ENCODE measurements at regions not wholly inside any gene's neighbourhood (a gene's known extent, or its start where the extent isn't known, plus 50 kb on each side); places are given as distances from the start of the nearest gene placed in this dataset.
"Not testable (repeated sequence)": the region's sequence is repeated elsewhere in the genome, so short reads cannot be mapped to it uniquely, and the experiment has no call there.

DNA sequence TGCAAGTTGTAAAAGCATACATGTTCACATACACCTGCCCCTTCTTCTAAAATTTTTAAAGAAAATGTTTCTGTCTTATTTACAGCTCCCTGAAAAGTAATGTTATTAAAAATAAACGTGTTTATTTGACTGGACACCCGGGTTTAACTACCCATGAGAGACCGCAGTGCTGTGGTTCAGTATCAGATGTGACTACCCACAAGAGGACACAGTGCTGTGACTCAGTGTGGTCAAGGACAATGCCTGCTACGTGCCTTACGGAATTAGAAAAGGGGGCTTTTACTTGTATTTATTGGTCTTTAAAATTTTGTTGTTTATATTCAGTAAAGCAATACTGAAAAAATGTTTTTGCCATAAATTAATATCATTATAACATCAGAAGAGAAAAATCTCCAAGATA is 641.4 kb downstream of the TRIML1 start:
- Histone ChIP-seq H3K4me1 (ENCODE audit: control insufficient read depth in 1 of 2, insufficient read depth in 1 of 2, low read depth in 1 of 2, low read length in 1 of 2) (no peaks in the 10 kb centered on the region), H3K4me3 (ENCODE audit: low read depth in 1 of 2, low read length in 1 of 2) (no peak overlapping the region), H3K36me3 (no peaks in the 10 kb centered on the region), H3K27ac (no peak overlapping the region), H3K9me3 (no peaks in the 10 kb centered on the region), H3K27me3 (no peaks in the 10 kb centered on the region)
- TF ChIP-seq, protein P1, sequence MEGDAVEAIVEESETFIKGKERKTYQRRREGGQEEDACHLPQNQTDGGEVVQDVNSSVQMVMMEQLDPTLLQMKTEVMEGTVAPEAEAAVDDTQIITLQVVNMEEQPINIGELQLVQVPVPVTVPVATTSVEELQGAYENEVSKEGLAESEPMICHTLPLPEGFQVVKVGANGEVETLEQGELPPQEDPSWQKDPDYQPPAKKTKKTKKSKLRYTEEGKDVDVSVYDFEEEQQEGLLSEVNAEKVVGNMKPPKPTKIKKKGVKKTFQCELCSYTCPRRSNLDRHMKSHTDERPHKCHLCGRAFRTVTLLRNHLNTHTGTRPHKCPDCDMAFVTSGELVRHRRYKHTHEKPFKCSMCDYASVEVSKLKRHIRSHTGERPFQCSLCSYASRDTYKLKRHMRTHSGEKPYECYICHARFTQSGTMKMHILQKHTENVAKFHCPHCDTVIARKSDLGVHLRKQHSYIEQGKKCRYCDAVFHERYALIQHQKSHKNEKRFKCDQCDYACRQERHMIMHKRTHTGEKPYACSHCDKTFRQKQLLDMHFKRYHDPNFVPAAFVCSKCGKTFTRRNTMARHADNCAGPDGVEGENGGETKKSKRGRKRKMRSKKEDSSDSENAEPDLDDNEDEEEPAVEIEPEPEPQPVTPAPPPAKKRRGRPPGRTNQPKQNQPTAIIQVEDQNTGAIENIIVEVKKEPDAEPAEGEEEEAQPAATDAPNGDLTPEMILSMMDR (IDR thresholded peaks at IDR 0.05): no peak

DNA sequence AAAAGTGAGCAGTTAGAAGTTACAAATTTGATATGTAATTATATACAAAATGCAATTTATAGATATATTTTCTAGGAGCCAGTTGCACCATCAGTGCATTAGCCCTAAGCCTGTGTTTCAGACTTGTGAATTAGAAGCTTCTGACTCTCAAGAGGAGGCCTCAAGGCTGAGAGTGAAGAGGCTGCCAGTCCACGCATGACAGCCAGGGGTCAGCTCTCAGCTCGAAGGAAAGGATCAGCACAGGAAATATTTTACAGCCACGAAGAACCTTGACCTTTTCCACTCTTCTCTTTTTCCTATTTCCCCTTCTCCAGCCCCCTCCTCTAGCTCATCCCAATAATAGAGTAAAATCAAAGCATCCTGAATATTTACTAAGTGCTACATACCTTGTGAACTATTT is 642.4 kb downstream of the TRIML1 start:
- H3K4me3 ChIP-seq (ENCODE audit: low read depth in 1 of 2, low read length in 1 of 2): no peak overlapping the region
- H3K4me1 ChIP-seq (ENCODE audit: control insufficient read depth in 1 of 2, insufficient read depth in 1 of 2, low read depth in 1 of 2, low read length in 1 of 2): no peaks in the 10 kb centered on the region
- H3K9me3 ChIP-seq: no peaks in the 10 kb centered on the region
- TF ChIP-seq, protein P1 (IDR thresholded peaks at IDR 0.05): no peak
- H3K27ac ChIP-seq: no peak overlapping the region
- no peaks in the 10 kb centered on the region for H3K27me3 ChIP-seq
- H3K36me3 ChIP-seq: no peaks in the 10 kb centered on the region

DNA sequence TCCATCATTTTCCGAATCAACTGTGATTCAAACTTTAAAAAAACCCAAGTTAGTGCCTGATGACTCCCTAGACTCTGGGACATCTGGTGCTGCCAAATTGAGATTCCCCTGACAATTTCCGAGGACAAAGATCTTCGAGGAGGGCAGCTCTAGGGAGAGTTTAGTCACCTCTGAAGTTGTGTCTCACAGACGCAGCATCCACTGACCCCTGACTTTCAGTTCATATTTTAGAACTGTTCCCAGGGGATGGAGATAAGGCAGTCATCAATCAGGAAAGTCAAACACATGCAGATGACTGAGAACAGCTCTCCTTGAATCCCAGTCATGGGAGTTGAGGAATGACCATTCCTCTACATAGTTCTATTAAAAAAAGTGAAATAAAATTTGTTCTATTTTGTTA is 643.9 kb downstream of the TRIML1 start:
- H3K4me1 ChIP-seq (ENCODE audit: control insufficient read depth in 1 of 2, insufficient read depth in 1 of 2, low read depth in 1 of 2, low read length in 1 of 2): no peaks in the 10 kb centered on the region
- H3K36me3 ChIP-seq: no peaks in the 10 kb centered on the region
- H3K27ac ChIP-seq: no peak overlapping the region
- TF ChIP-seq, protein P1 (IDR thresholded peaks at IDR 0.05): no peak
- no peaks in the 10 kb centered on the region for H3K27me3 ChIP-seq
- no peak overlapping the region for H3K4me3 ChIP-seq (ENCODE audit: low read depth in 1 of 2, low read length in 1 of 2)
- H3K9me3 ChIP-seq: no peaks in the 10 kb centered on the region

DNA sequence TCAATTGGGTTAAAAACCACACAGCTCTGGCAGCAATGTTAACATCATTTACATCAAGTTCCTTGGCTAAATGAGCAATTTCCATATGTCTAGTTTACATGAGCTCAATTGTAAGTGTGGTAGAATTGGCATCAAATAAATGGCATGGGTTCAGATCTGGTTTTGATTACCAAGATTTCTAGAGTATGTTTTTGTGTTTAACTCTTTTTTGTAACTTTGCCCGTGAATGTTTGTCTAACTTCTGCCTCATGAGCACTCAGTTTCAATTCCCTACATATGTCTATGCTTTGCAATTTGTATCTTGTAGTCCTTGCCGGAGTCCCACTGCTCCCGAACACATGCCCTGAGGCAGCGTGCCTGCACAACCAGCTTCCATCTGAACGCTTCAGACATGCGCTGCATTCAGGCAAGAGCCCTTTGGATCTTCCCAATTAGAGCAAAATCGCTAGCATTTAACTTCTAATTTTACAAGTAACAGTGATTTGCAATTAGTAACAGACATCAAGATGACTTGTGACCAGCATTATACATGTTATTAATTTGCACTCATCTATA is 644.4 kb downstream of the TRIML1 start:
- H3K27me3 ChIP-seq: no peaks in the 10 kb centered on the region

DNA sequence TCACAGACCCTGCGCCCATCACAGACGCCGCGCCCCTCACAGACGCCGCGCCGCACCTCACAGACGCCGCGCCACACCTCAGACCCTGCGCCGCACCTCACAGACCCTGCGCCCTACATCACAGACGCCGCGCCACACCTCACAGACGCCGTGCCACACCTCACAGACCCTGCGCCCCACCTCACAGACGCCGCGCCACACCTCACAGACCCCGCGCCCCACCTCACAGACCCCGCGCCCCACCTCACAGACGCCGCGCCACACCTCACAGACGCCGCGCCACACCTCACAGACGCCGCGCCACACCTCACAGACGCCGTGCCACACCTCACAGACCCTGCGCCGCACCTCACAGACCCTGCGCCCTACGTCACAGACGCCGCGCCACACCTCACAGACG is 657.4 kb downstream of the TRIML1 start:
- H3K9me3 ChIP-seq; H3K27ac ChIP-seq; H3K4me3 ChIP-seq (ENCODE audit: low read depth in 1 of 2, low read length in 1 of 2); H3K4me1 ChIP-seq (ENCODE audit: control insufficient read depth in 1 of 2, insufficient read depth in 1 of 2, low read depth in 1 of 2, low read length in 1 of 2); H3K36me3 ChIP-seq; H3K27me3 ChIP-seq: not testable (repeated sequence)

More for the DNA sequence above, 644.4 kb downstream of the TRIML1 start:
- H3K36me3 ChIP-seq: no peaks in the 10 kb centered on the region
- H3K4me3 ChIP-seq (ENCODE audit: low read depth in 1 of 2, low read length in 1 of 2): no peak overlapping the region
- no peaks in the 10 kb centered on the region for H3K4me1 ChIP-seq (ENCODE audit: control insufficient read depth in 1 of 2, insufficient read depth in 1 of 2, low read depth in 1 of 2, low read length in 1 of 2)
- no peak overlapping the region for H3K27ac ChIP-seq
- no peaks in the 10 kb centered on the region for H3K9me3 ChIP-seq
- TF ChIP-seq, protein P1 (IDR thresholded peaks at IDR 0.05): no peak

DNA sequence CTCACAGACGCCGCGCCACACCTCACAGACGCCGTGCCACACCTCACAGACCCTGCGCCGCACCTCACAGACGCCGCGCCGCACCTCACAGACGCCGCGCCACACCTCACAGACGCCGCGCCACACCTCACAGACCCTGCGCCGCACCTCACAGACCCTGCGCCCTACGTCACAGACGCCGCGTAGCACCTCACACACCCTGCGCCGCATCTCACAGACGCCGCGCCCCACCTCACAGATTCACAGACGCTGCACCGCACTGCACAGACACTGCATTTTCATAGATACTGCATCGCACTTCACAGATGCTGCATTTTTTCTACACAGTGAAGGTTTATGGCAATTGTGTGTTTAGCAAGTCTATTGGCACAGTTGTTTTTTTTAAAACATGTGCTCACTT is 657.8 kb downstream of the TRIML1 start:
- H3K27ac ChIP-seq; H3K27me3 ChIP-seq; H3K4me3 ChIP-seq (ENCODE audit: low read depth in 1 of 2, low read length in 1 of 2); H3K4me1 ChIP-seq (ENCODE audit: control insufficient read depth in 1 of 2, insufficient read depth in 1 of 2, low read depth in 1 of 2, low read length in 1 of 2); H3K9me3 ChIP-seq; H3K36me3 ChIP-seq: not testable (repeated sequence)

DNA sequence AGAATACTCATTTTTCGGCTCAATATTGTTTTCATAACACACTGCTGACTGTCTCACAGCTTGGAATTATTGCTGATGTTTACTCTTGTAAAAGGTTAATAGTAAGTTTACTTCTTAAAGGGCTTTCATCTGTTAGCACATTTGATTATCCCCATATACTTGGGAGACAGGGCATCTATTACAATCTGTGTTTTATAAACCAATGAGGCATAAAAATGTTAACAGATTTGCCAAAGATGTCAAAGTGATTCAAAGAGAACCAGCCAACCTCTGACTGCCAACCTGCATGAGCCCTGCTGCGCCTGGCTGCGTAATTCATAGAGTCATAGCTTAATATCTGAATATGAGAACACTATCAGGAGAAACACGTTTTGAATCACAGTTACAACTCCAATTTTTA is 665.6 kb downstream of the TRIML1 start:
- Histone ChIP-seq H3K9me3 (no peaks in the 10 kb centered on the region), H3K36me3 (no peaks in the 10 kb centered on the region), H3K27me3 (no peaks in the 10 kb centered on the region), H3K27ac (no peak overlapping the region), H3K4me3 (ENCODE audit: low read depth in 1 of 2, low read length in 1 of 2) (no peak overlapping the region), H3K4me1 (ENCODE audit: control insufficient read depth in 1 of 2, insufficient read depth in 1 of 2, low read depth in 1 of 2, low read length in 1 of 2) (no peaks in the 10 kb centered on the region)
- TF ChIP-seq, protein P1 (IDR thresholded peaks at IDR 0.05): no peak

All from neutrophil (primary cell).